HG03460 (cell line): ENCODE measurements at regions not wholly inside any gene's neighbourhood (a gene's known extent, or its start where the extent isn't known, plus 50 kb on each side); places are given as distances from the start of the nearest gene placed in this dataset.
"Not testable (repeated sequence)": the region's sequence is repeated elsewhere in the genome, so short reads cannot be mapped to it uniquely, and the experiment has no call there.

ENCODE experiments used
- ATAC-seq: cut with Tn5 transposase; IDR thresholded peaks from one replicate; pipeline ENCODE4 v1.9.1; 2021; ENCODE audit not compliant: unreplicated experiment

DNA sequence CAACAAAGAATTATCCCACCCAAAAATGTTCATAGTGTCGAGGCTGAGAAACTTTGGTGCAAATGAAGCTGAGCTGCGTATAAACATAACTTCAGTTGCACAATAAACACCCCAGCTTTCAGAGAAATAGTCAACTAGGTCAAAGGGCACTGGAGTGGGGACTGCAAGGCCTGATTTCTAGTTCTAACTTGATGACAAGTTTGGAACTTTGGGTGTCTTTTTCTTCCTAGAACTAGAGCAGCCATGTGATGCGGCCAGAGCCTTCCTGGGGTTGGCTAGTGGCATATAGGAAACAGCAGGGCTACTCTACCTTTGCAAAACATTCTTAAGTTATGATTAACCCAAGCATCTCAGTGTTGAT is 298.4 kb upstream of the AMIGO2 start:
- no peak for ATAC-seq

DNA sequence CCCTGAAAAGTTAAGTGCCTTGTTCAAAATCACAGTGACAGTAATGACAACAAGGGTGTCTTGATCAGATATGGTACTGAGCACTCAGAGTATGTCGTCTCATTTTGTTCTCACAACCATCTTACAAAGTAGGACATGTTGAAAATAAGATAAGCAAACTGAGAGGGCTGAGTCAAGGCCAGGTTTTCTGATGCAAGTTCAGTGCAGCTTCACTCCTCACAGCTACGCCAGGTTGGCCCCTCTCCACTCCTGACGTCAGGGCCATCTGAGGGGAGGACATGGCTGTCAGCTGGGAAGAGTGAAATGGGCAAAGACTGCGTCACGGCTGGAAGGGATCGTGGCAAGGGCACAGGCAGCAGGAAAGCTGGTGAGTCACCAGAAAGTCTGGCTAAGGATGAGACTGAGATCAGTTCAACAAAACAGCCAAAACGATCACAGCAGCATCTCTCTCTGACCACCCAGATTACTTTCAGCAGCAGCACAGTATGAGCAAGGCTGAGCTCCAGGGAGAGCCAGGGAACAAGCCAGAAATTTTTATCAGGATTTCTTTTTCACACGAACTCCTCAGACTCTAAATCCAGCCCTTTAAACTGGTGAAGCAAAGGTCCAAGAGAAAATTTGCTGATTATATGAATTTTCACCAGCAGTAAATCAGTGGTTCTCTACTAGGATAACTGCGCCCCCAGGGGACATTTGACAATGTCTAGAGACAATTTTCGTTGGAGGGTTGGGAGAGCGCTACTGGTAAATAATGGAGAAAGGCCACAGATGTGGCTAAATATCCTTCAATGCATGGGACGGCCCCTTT is 297.9 kb upstream of the AMIGO2 start:
- no peak for ATAC-seq

DNA sequence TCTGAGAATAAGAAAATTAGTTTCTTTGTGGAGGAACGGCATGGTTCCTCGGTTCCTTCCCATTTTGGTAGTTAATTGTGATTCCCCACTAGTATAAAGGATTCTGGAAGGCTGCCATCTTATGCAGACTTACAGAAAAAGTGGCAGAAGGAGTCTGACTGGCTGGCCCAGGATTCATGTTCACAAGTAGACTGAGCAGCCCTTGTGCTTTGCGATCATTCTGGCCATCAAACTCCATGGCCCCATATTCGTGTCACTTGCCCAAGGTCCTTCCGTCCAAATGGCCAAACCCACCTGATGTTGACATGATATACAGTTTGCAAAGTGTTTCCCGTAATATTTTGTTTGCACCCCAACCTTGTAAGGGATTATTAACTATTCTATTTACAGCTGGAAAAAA is 297.2 kb upstream of the AMIGO2 start:
- ATAC-seq: no peak

DNA sequence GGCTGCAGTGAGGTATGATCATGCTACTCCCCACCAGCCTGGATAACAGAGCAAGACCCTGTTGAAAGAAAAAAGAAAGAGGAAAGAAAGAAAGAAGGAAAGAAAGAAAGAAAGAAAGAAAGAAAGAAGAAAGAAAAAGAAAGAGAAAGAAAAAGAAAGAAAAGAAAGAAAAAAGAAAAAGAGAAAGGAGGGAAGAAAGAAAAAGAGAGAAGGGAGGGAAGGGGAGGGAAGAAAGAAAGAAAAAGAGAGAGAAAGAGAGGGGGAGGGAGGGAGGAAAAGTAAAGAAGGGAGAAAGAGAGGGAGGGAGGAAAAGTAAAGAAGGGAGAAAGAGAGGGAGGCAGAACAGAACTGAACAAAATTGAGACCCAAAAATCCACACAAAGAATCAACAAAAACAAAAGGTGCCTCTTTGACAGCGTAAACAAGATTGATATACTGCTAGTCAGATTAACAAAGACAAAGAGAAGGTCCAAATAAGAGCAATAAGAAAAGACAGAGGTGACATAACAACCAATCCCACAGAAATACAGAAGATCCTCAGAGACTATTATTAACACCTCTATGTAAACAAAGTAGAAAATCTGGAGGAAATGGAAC is 293.9 kb upstream of the AMIGO2 start:
- ATAC-seq: no peak

DNA sequence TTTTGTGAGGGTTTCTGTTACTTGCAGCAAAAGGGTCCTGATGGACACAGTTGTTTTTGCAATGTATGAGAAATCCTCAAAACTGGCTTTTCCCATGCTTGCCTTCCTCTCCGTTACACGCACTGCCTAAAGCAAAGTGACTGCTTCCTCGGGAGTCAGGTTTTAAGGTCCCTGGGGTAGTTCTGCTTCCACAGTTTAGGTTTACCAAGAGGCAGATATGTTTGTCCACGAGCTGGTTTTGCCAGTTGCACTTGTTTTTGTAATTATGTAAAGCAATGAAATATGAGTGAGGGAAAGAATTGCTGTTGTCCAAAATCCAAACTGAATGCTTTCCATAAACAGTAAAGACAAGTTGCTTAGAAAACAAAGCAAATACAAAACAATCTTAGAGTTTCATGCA is 290.7 kb upstream of the AMIGO2 start:
- no peak for ATAC-seq

DNA sequence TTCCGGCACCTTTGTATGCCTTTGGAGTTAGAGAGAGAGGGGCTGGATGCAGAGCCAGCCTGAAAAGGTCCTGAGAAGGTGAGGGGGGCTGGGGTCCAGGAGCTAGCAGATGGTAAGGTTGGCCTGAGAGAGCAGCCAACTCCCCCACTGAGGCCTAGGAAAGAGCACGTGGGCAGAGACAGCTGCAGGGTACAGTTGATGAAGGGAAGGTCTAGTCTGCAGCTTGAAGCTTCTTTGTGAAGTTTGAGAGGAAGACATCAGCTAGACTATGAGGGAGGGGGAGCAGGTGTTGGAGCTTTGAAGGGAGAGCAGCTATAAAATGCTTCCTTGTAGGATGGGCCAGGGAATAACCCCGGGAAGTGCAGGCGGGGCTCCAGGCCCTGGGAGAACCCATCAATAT is 289.3 kb upstream of the AMIGO2 start:
- ATAC-seq: no peak

DNA sequence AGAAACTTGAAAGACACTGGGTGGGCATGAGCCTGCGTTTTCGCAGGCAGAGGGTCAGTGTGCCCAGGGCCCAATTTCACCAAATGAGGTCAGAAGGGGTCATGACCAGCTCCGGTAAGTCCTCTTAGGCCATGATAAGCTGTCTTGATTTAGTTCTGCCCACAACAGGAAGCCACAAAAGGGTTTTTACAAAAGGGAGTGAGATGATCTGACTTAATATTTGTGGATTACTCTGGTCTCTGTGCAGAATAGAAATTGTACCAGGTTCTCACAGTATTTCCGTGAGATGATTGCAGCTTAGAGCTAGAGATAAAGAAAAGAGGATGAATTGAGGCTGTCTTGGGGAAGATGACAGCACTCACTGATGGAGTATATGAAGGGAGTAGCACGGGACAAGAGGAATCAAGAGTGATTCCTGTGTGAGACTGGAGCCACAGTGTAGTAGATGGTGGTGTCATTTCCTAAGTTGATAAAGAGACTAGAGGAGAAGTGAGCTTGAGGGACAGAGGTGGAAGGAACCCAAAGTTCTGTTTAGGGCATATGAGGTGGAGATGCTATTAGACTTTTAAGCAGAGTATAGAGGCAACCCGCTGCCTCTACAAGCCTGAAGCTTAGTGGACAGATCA is 288.3 kb upstream of the AMIGO2 start:
- ATAC-seq: no peak

DNA sequence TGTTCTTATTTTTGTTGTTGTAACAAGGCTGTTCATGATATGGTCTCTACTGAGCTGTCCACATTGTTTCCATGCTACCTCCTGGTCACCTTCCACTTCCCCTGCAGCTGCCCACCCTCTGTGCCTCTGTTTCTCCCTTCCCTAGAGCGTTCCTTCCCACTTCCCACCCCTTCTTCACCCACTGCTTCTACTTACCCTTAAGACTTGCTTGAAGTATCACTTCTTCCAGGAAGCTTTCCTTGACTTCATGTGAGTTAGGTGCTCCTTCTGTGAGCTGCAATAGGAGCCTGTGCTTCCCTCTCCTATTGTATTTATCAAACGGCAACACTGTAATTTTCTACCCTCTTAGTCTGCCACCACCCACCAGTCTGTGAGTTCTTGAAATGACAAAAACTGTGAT is 286.8 kb upstream of the AMIGO2 start:
- ATAC-seq: no peak

DNA sequence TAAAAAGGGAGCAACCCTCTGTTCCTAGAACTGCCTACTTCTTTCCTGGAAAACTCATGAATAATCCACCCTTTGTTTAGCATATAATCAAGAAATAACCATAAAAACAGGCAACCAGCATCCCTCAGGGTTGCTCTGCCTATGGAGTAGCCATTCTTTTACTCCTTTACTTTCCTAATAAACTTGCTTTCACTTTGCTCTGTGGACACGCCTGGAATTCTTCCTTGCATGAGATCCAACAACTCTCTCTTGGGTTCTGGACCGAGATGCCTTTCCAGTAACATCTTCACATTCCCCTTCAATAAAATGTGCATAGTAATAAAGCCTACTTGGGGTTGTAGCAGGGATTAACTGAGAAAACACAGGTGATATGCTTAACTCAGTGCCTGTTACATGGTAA is 286.4 kb upstream of the AMIGO2 start:
- ATAC-seq: no peak

DNA sequence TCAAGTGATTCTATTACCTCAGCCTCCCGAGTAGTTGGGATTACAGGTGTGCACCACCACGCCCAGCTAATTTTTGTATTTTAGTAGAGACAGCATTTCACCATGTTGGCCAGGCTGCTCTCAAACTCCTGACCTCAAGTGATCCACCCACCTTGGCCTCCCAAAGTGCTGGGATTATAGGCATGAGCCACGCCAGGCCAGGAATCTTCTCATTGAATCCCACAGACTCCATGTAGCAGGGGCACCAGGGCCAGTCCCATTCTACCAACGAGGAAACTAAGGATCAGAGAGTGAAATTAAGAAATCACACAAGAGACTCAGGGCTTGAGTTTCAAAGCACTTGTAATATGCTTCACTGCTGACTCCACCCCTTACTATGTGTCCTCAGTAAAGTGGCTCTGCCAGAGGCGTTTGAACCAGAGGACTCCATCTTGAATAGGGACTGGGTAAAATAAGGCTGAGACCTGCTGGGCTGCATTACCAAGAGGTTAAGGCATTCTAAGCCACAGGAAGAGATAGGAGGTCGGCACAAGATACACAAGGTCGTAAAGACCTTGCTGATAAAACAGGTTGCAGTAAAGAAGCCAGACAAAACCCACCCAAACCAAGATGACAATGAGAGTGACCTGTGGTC is 285.8 kb upstream of the AMIGO2 start:
- not testable (repeated sequence) for ATAC-seq

DNA sequence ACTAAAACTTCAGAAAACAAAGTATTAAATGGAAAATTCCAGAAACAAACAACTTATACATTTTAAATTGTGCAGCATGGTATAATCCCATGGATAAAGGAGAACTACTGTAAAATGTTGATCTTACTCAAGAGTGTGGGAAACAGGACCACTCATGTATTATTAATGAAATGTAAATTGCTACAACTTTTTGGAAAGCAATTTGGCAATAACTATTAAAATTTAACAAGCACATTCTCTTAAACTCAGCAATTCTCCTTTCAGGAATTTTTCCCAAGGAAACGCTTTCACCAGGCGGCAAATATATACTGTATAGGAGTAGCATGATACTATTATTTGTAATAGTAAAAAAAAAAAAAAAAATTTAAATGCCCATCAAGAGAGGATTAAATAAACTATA is 284.5 kb upstream of the AMIGO2 start:
- ATAC-seq: no peak

DNA sequence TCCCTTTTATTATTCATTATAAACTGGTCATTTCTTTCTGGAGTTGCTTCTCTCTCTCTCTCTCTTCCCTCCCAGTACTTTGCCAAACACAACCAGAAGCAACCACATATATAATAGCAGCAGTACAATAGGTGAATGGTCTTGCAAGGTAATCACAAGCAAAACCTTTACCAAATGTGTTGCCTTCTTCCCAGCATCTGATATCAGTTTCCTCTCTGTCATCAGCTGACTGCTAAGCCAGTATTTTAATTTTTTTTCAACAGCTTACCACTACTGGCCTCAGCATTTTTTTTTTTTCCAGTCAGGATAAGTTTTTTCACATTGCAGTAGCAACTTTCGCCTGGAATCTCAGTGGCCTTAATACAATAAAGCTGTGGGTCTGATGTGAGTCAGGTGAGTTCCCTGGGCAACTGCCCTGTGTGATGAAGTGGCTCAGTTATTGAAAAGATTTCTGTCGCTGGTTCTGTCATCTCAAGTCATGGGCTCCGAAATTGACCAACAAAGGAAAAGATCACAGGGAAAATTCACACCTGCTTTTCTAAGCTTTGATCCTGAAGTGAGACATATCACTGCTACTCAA is 282.5 kb upstream of the AMIGO2 start:
- ATAC-seq: no peak

DNA sequence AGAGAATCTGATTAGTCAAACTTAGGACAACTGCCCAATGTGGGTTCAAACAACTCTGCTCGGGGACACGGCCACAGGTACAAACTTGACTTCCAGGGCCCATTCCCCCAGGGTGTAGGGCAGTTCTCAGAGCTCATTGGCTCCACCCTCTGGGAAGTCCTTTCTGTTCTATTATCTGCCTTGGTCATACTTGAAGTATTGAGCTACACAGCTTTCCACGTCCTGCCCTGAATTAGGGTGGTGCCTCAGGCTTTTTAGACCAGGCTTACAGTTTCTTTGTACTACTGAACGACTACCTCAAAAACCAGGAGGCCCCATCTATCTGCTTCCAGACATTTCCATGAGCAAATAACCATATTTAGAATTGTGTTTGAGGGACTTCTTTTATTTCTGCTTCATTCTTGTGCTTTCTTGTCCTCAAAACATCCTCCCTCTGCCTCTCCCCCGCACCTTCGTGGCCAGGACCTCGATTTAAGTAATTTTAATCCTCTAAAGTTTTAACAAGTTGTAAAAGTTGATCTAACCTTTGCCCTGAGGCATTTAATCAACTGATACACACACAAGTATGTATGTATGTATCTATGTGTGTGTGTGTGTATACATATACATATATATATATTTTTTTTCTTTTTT is 281.7 kb upstream of the AMIGO2 start:
- ATAC-seq: peak; percentile 64

DNA sequence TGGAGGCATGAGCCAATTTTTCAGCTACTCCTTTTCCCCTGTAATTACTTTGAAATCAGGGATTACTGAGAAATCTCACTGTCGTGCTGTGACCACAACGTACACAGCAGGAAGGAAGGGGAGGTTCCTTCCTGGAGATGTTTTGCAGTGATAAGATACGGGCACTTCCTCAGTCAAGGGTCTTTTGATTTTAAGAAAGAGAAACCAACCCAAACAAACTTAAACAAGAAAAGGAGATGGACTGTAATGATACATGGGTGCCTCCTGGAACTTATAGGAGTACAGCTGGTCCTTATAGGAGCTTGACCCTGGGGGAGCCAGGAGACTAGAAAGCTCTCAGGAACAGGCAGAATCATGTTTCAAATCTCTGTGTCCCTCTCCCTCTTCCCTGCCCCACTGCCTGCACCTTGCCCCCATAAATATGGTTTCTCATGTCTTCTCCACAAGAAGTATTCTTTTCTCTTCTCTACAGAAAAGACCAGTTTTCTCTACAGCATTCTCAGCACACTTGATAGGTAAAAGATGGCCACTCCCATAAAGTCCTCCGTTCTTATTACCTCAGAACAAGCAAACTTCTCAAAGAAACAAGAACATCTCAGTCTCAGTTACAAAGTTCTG is 281.1 kb upstream of the AMIGO2 start:
- ATAC-seq: peak; percentile 22

DNA sequence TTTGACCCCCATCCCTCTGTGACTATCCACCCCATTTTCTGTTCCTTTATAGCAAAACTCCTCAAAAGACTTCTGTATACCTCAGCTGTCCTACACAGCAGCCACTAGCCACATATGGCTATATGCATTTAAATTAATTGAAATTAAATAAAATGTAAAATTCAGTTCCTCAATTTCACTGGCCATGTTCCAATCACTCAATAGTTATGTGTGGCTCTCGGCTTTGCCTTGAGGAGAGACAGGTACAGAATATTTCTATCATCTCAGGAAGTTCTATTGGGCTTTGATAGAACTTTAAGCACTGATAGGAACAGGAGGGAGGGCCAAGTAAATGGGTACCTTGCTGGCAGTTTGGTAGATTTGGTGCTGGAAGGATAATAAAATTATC is 280.3 kb upstream of the AMIGO2 start:
- ATAC-seq: no peak

DNA sequence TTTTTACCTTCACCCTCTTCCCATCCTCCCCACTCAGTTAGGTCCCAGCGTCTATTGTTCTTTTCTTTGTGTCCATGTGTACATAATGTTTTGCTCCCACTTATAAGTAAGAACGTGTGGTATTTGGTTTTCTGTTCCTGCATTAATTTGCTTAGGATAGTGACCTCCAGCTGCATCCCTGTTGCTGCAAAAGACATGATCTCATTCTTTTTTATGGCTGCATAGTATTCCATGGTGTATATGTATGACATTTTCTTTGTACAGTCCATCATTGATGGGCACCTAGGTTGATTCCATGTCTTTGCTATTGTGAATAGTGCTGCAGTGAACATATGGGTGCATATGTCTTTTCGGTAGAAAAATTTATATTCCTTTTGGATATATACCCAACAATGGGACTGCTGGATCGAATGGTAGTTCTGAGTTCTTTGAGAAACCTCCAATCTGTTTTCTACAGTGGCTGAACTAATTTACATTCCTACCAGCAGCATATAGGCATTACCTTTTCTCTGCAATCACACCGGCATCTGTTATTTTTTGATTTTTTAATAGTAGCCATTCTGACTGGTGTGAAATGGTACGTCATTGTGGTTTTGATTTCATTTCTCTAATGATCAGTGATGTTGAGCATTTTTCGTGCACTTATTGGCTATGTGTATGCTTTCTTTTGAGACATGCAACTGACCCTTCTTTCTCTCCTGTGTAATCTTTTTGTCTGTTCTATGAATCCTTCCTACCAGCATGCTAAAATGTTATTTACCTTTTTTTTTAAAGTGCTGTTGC is 279.7 kb upstream of the AMIGO2 start:
- no peak for ATAC-seq

DNA sequence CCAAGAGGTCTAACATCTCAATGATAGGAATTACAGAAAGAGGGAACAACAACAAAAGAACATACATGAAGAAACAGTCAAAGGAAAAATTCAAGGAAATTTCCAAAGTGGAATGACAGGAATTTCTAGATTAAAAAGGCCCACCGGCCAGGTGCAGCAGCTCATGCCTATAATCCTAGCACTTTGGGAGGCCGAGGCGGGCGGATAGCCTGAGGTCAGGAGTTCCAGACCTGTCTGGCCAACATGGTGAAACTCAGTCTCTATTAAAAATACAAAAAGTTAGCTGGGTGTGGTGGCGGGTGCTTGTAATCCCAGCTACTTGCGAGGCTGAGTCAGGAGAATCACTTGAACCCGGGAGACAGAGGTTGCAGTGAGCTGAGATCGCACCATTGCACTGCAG is 277.2 kb upstream of the AMIGO2 start:
- not testable (repeated sequence) for ATAC-seq

DNA sequence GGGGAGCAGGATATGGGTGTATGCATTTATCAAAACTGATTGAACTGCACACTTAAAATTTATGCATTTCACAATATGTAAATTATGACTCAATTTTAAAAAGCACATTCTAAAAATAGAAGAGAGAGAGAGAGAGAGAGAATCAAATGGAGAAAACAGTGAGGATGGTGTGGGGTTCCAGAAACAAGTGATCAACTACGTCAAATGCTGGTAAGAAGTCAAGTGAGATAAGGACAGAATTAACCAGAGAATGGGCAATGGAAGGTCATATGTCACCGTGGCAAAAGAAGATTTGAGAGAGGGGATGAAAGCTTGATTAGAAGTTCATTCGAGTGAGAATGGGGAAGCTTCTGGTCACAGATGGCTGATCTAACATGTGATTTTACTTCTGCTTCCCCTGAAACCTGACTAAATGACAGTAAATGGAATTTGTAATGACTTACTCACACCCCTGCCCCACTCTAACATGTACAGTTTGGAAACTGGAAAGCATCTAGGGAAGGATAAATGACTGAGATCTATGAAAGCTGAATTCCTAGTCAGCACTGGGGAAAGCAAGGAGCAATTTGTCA is 276.5 kb upstream of the AMIGO2 start:
- peak; percentile 51 for ATAC-seq

DNA sequence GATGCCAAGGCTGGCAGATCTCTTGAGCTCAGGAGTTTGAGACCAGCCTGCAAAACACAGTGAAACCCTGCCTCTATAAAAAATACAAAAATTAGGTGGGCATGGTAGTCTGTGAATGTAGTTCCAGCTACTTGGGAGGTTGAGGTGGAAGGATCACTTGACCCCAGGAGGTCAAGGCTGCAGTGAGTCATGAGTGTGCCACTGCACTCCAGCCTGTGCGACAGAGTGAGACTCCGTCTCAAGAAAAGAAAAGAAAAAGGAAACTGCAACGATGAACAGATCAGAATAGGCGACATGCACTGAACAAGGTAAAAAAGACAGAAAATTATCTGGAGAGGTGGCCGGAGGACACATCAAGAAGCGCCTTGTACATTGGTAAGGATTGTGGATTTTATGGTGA is 273.7 kb upstream of the AMIGO2 start:
- ATAC-seq: no peak

DNA sequence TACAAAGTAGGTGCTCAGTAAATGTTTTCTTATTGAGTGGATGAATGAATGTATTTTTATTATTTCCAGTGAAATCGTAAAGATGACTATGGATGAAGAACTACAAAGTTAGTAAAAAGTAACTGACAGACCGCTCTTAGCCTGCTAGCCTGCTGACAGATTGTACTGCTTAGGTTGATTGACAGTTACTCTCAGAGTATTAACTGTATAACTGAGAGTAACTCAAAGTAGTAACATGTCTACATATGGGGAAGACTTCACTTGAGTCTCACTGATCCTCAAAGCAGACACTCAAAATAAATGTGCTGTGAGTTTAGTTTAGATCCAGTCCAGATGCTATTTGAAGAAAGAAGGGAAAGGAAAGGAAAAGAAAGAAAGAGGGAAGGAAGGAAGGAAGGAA is 272.3 kb upstream of the AMIGO2 start:
- ATAC-seq: no peak
